ENCODE measurements at regions not wholly inside any gene's neighbourhood (a gene's known extent, or its start where the extent isn't known, plus 50 kb on each side); places are given as distances from the start of the nearest gene placed in this dataset.
A peak's percentile ranks its signal among the peaks of the same experiment; 100 is the strongest.

GRCh38 chr12:14262771-14263511 lies 102.5 kb upstream of the ATF7IP start:
- no peak for DNase-seq (ENCODE audit: low read depth, low spot score)
- H3K4me3 ChIP-seq (ENCODE audit: low read length): no peak overlapping the region

- H3K4me3 ChIP-seq (ENCODE audit: low read length): no peak overlapping the region
- DNase-seq (ENCODE audit: low read depth, low spot score): no peak
These were observed 101.7 kb upstream of the ATF7IP start for GRCh38 chr12:14263742-14264141.

GRCh38 chr12:14264316-14264715 lies 101.2 kb upstream of the ATF7IP start:
- no peak overlapping the region for H3K4me3 ChIP-seq (ENCODE audit: low read length)
- no peak for DNase-seq (ENCODE audit: low read depth, low spot score)

DNA sequence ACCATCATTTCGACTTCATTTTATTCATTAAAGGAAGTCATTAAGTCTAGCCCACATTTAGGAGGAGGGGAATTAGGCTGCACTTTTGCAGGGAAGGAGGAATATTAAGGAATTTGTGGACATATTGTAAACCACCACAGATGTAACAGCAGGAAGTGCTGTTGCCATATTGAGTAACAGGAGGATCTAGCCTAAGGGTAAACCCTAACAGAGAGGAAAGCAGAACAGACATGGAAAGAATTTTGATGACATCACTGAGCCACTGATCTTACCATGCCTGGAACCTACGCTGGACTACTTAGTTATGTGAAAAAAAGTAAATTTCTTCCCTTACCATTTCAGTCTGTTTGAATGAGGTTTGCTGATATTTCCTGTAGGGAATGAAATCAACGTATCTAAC lies 100.7 kb upstream of the ATF7IP start:
- no peak for DNase-seq (ENCODE audit: low read depth, low spot score)
- H3K4me3 ChIP-seq (ENCODE audit: low read length): no peak overlapping the region

DNA sequence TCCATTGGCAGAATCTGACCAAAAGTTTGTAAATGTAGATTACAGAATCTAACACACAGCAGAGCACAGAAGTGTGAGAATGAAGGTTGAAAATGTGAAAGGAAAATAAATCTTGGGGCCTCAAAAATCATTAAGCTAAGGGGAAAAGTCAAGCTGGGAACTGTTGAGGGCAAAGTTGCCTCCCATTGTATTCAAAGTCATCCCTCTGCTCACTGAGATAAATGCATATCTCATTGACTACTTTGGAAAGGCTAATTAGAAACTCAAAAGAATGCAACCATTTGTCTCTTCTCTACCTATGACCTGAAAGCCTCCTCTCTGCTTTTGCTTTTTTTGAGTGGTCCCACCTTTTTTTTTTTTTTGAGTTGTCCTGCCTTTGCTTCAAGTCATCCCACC lies 97.4 kb upstream of the ATF7IP start:
- DNase-seq (ENCODE audit: low read depth, low spot score): no peak

DNA sequence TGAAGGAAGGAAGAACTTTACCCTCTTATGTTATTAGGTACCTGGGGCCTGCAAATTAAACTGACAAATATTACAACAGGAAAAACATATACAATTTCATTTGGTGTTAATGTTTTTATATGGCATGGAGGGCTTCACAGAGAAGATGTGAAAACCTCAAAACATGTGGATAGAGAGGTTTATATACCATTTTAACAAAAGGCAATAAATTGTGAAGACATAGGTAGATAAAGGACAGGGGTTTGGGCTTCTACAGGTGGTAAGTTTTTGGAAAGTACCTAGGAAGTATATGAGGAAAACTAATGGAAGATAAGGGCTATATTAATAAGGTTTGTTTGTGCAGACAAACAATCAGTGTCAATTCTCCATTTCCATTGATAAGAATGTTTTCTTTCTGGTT lies 95.1 kb upstream of the ATF7IP start:
- no peak for DNase-seq (ENCODE audit: low read depth, low spot score)
- H3K4me3 ChIP-seq (ENCODE audit: low read length): no peak overlapping the region

More for the DNA sequence above, 97.4 kb upstream of the ATF7IP start:
- no peak overlapping the region for H3K4me3 ChIP-seq (ENCODE audit: low read length)

GRCh38 chr12:14272956-14273912 lies 92.2 kb upstream of the ATF7IP start:
- H3K4me3 ChIP-seq (ENCODE audit: low read length): no peak overlapping the region
- DNase-seq (ENCODE audit: low read depth, low spot score): peak; percentile 60

GRCh38 chr12:14273913-14274311 lies 91.6 kb upstream of the ATF7IP start:
- H3K4me3 ChIP-seq (ENCODE audit: low read length): no peak overlapping the region
- DNase-seq (ENCODE audit: low read depth, low spot score): no peak

DNA sequence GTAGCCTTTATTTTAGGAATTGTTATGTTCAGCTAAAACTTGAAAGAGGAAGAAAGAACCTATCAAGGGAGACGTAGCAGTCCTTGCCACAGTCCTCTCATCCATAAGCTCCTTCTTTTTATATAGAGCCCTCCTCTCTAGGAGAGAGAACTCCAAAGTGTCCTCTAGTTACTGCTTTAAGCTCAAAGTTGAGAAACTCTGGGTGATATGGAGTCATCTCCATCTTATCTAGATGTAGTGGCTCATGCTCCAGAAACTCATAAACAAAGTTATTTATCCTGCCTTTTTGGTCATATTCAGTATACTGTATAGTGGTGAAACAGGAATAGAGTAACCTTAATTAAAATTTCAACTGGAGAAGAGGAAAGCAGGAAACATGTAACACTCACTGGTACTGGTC lies 90.4 kb upstream of the ATF7IP start:
- no peak for DNase-seq (ENCODE audit: low read depth, low spot score)
- no peak overlapping the region for H3K4me3 ChIP-seq (ENCODE audit: low read length)

DNA sequence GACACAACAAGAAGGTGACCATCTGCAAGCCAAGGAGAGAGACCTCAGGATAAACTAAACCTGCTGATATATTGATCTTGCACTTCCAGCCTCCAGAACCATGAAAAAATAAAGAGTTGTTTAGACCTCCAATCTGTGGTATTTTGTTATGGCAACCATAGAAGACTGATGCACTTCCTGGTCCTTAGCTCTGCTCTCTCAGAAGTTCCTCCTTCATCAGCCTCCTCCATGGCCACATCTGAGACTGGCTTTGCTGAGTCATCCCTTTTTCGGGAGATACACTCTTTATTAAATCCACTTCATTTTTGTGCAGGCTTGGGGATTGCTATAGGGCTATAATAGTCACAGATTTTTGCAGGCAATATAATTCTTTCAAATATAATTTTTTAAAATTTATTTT lies 89.6 kb upstream of the ATF7IP start:
- peak; percentile 42 for DNase-seq (ENCODE audit: low read depth, low spot score)
- no peak overlapping the region for H3K4me3 ChIP-seq (ENCODE audit: low read length)

DNA sequence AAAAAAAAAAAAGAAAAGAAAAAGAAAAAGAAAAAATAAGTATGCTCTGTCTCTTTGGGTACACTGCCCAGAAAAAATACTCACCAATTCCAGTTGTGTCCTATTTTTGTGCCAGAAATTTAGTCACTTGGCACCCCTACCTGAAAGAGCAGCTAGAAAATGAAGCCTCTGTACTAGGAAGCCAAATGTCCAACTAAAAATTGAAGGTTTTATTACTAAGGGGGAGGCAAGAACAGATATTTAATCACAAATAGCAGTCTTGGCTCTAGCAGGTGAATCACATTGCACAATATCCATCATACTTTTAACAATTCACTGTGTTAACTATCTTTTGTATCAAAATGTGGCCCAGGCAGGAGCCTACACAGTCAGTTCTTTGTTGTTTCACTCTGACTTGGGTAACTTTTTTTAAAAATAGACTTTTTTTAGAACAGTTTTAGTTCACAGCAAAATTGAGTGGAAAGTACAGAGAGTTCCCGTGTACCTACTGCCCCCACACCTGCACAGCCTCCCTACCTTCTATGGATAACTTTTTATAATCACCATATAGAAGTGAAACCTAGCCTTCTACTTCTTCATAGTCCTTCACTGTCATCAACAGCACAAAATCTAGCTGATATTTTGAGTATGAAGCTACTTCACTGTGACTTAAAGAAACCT lies 87.1 kb upstream of the ATF7IP start:
- DNase-seq (ENCODE audit: low read depth, low spot score): no peak

DNA sequence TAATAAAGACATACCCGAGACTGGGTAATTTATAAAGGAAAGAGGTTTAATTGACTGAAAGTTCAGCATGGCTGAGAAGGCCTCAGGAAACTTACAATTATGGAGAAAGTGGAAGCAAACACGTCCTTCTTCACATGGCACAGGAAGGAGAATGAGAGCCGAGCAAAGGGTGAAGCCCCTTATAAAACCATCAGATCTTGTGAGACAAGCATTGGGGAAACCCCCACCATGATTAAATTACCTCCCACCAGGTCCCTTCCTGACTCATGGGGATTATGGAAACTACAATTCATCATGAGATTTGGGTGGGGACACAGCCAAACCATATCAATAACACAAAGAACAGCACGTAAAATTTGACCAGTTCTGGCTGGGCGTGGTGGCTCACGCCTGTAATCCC lies 85.6 kb upstream of the ATF7IP start:
- no peak overlapping the region for H3K4me3 ChIP-seq (ENCODE audit: low read length)
- no peak for DNase-seq (ENCODE audit: low read depth, low spot score)

More for the DNA sequence above, 87.1 kb upstream of the ATF7IP start:
- no peak overlapping the region for H3K4me3 ChIP-seq (ENCODE audit: low read length)

GRCh38 chr12:14280921-14281320 lies 84.6 kb upstream of the ATF7IP start:
- DNase-seq (ENCODE audit: low read depth, low spot score): no peak
- no peak overlapping the region for H3K4me3 ChIP-seq (ENCODE audit: low read length)

- H3K4me3 ChIP-seq (ENCODE audit: low read length): no peak overlapping the region
- no peak for DNase-seq (ENCODE audit: low read depth, low spot score)
These were observed 83.9 kb upstream of the ATF7IP start for GRCh38 chr12:14281539-14281938.

DNA sequence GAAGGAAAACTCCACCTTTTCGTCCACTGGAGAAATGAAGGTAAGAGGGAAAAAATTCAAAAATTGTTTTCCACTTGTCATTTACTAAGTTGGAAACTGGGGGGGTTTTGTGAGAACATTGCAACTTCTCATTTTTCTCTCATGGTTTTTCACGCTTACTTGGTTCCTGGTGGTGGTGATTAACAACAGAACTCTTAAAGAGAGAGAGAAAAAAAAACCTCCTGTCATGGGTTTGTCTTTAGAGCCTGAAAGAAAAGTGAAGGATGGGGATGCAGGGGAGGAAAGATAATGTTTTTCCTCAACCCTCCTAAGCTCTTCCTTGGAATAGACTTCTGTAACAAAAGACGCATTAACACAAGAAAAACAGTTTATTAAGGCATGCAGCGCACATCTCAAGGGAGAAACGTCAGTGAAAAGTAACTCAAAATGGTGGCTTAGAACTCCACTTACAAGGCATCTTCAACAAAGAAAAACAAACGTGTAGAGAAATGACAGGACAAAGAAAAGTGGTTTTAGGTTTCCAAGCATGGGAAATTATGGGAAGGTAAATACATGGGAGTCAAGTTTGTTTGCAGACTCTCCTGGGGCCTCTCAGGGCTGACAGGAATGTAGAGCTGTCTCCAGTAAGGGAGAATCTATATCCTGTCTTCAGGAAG lies 81.9 kb upstream of the ATF7IP start:
- DNase-seq (ENCODE audit: low read depth, low spot score): no peak
- H3K4me3 ChIP-seq (ENCODE audit: low read length): no peak overlapping the region

GRCh38 chr12:14284184-14284722 lies 81.2 kb upstream of the ATF7IP start:
- H3K4me3 ChIP-seq (ENCODE audit: low read length): no peak overlapping the region
- no peak for DNase-seq (ENCODE audit: low read depth, low spot score)

GRCh38 chr12:14289601-14290000 lies 75.9 kb upstream of the ATF7IP start:
- no peak overlapping the region for H3K4me3 ChIP-seq (ENCODE audit: low read length)
- no peak for DNase-seq (ENCODE audit: low read depth, low spot score)

DNA sequence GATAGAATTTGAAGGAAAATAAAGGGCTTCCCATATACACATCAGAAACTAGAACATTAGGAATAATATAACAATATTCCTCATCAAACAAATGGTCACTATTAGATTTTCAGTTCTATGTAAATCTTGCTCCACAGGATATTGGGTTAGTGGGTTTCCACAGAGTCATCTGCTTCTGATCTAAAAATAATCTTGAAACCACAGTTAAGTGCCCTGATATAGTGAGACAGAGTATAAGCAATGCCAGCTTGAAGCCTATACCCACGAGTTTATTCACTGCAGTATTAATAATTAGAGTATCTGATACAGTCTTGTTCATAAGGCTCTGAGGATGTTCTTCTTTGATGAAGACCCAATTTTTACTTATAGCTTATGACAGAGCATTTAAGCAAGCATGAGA lies 74.5 kb upstream of the ATF7IP start:
- H3K4me3 ChIP-seq (ENCODE audit: low read length): no peak overlapping the region
- no peak for DNase-seq (ENCODE audit: low read depth, low spot score)

- no peak for DNase-seq (ENCODE audit: low read depth, low spot score)
- no peak overlapping the region for H3K4me3 ChIP-seq (ENCODE audit: low read length)
These were observed 61.8 kb upstream of the ATF7IP start for GRCh38 chr12:14303661-14304155.

Measured in Jurkat, Clone E6-1 (cell line).